ENCODE measurements at regions not wholly inside any gene's neighbourhood (a gene's known extent, or its start where the extent isn't known, plus 50 kb on each side); places are given as distances from the start of the nearest gene placed in this dataset.
A peak's percentile ranks its signal among the peaks of the same experiment; 100 is the strongest.
"Not testable (repeated sequence)": the region's sequence is repeated elsewhere in the genome, so short reads cannot be mapped to it uniquely, and the experiment has no call there.

- no peak for DNase-seq (ENCODE audit: low read depth)
- H3K4me3 ChIP-seq (replicated peaks; ENCODE audit: low read depth, low read length): no peak overlapping the region
- no peak for TF ChIP-seq CTCF (IDR thresholded peaks at IDR 0.05; ENCODE audit: low read length, missing control alignments)
Measured at GRCh38 chr5:34409373-34409772, 246.8 kb upstream of the RAI14 start.

- no peak for TF ChIP-seq CTCF (IDR thresholded peaks at IDR 0.05; ENCODE audit: low read length, missing control alignments)
Measured at GRCh38 chr5:34410411-34411139, 245.6 kb upstream of the RAI14 start.

GRCh38 chr5:34411470-34412346 is 244.4 kb upstream of the RAI14 start:
- TF ChIP-seq CTCF (IDR thresholded peaks at IDR 0.05; ENCODE audit: low read length, missing control alignments): no peak
- no peak for DNase-seq (ENCODE audit: low read depth)

More at GRCh38 chr5:34410411-34411139, 245.6 kb upstream of the RAI14 start:
- H3K4me3 ChIP-seq (replicated peaks; ENCODE audit: low read depth, low read length): no peak overlapping the region
- no peak for DNase-seq (ENCODE audit: low read depth)

GRCh38 chr5:34412736-34413135 is 243.4 kb upstream of the RAI14 start:
- H3K4me3 ChIP-seq (replicated peaks; ENCODE audit: low read depth, low read length): no peak overlapping the region
- no peak for TF ChIP-seq CTCF (IDR thresholded peaks at IDR 0.05; ENCODE audit: low read length, missing control alignments)
- peak; percentile 8 for DNase-seq (ENCODE audit: low read depth)

More at GRCh38 chr5:34411470-34412346, 244.4 kb upstream of the RAI14 start:
- no peak overlapping the region for H3K4me3 ChIP-seq (replicated peaks; ENCODE audit: low read depth, low read length)

GRCh38 chr5:34415559-34416198 is 240.4 kb upstream of the RAI14 start:
- no peak overlapping the region for H3K4me3 ChIP-seq (replicated peaks; ENCODE audit: low read depth, low read length)
- DNase-seq (ENCODE audit: low read depth): no peak
- TF ChIP-seq CTCF (IDR thresholded peaks at IDR 0.05; ENCODE audit: low read length, missing control alignments): no peak

GRCh38 chr5:34416501-34417008 is 239.6 kb upstream of the RAI14 start:
- no peak for DNase-seq (ENCODE audit: low read depth)
- no peak for TF ChIP-seq CTCF (IDR thresholded peaks at IDR 0.05; ENCODE audit: low read length, missing control alignments)
- H3K4me3 ChIP-seq (replicated peaks; ENCODE audit: low read depth, low read length): no peak overlapping the region

- DNase-seq (ENCODE audit: low read depth): not testable (repeated sequence)
Measured at GRCh38 chr5:34420191-34420590, 235.9 kb upstream of the RAI14 start.

More at GRCh38 chr5:34420191-34420590, 235.9 kb upstream of the RAI14 start:
- not testable (repeated sequence) for H3K4me3 ChIP-seq (replicated peaks; ENCODE audit: low read depth, low read length)

Measured in fibroblast of pulmonary artery (primary cell).